PC-3 (cell line): ENCODE measurements at regions not wholly inside any gene's neighbourhood (a gene's known extent, or its start where the extent isn't known, plus 50 kb on each side); places are given as distances from the start of the nearest gene placed in this dataset.

Source experiments
- EZH2 ChIP-seq: fragments of 300-600 bp; sonication (generic); IDR thresholded peaks from one replicate; pipeline ENCODE4 v1.6.1; 2017; ENCODE audit warnings: antibody characterized with exemption, mild to moderate bottlenecking, low read length; ENCODE audit not compliant: unreplicated experiment
- TF ChIP-seq, protein P1 (sequence below): fragments of 300-600 bp; sonication (generic); conservative IDR thresholded peaks from 2 replicates; pipeline ENCODE4 v1.5.1; 2017; ENCODE audit warnings: antibody characterized with exemption, low read depth, mild to moderate bottlenecking, low read length

- TF ChIP-seq, protein P1, sequence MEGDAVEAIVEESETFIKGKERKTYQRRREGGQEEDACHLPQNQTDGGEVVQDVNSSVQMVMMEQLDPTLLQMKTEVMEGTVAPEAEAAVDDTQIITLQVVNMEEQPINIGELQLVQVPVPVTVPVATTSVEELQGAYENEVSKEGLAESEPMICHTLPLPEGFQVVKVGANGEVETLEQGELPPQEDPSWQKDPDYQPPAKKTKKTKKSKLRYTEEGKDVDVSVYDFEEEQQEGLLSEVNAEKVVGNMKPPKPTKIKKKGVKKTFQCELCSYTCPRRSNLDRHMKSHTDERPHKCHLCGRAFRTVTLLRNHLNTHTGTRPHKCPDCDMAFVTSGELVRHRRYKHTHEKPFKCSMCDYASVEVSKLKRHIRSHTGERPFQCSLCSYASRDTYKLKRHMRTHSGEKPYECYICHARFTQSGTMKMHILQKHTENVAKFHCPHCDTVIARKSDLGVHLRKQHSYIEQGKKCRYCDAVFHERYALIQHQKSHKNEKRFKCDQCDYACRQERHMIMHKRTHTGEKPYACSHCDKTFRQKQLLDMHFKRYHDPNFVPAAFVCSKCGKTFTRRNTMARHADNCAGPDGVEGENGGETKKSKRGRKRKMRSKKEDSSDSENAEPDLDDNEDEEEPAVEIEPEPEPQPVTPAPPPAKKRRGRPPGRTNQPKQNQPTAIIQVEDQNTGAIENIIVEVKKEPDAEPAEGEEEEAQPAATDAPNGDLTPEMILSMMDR = no peak
- no peak for TF ChIP-seq EZH2
Measured at GRCh38 chr2:164102366-164102765, 366.6 kb upstream of the FIGN start.
